ENCODE measurements at regions not wholly inside any gene's neighbourhood (a gene's known extent, or its start where the extent isn't known, plus 50 kb on each side); places are given as distances from the start of the nearest gene placed in this dataset.

DNA sequence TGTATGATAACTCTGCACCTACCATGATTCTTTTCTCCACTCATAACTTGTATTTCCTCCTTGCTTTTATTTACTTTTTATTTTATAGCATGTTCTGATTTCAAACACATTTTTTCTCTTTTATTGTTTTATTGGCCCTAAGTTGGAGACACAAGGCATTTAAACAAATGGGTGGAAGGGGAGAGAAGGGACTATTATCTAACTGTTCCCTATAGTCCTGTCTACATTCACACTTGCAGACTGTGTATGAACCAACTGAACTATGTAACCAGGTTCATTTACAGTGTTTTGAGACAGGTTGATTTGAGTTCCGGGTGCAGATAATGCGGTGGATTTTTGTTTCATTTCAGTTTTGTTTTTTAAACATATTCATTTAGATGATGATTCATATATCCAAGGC, 830.6 kb upstream of the SEMA6A start:
- TF ChIP-seq, protein P1, sequence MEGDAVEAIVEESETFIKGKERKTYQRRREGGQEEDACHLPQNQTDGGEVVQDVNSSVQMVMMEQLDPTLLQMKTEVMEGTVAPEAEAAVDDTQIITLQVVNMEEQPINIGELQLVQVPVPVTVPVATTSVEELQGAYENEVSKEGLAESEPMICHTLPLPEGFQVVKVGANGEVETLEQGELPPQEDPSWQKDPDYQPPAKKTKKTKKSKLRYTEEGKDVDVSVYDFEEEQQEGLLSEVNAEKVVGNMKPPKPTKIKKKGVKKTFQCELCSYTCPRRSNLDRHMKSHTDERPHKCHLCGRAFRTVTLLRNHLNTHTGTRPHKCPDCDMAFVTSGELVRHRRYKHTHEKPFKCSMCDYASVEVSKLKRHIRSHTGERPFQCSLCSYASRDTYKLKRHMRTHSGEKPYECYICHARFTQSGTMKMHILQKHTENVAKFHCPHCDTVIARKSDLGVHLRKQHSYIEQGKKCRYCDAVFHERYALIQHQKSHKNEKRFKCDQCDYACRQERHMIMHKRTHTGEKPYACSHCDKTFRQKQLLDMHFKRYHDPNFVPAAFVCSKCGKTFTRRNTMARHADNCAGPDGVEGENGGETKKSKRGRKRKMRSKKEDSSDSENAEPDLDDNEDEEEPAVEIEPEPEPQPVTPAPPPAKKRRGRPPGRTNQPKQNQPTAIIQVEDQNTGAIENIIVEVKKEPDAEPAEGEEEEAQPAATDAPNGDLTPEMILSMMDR (IDR thresholded peaks at IDR 0.05) = no peak
- TF ChIP-seq POLR2A (IDR thresholded peaks at IDR 0.05) (no peak), POLR2AphosphoS5 (IDR thresholded peaks at IDR 0.05) (no peak)
